GM19239 (cell line): ENCODE measurements at regions not wholly inside any gene's neighbourhood (a gene's known extent, or its start where the extent isn't known, plus 50 kb on each side); places are given as distances from the start of the nearest gene placed in this dataset.
"Not testable (repeated sequence)": the region's sequence is repeated elsewhere in the genome, so short reads cannot be mapped to it uniquely, and the experiment has no call there.

ENCODE experiments used
- DNase-seq: peaks from one replicate; pipeline ENCODE4 v3.0.0; 2011; ENCODE audit warnings: low spot score; ENCODE audit not compliant: insufficient read length
- FAIRE-seq: peaks from 2 replicates; lab custom pipeline; 2011; peaks lifted over from hg19 to GRCh38; lab: Jason Lieb, UNC

DNA sequence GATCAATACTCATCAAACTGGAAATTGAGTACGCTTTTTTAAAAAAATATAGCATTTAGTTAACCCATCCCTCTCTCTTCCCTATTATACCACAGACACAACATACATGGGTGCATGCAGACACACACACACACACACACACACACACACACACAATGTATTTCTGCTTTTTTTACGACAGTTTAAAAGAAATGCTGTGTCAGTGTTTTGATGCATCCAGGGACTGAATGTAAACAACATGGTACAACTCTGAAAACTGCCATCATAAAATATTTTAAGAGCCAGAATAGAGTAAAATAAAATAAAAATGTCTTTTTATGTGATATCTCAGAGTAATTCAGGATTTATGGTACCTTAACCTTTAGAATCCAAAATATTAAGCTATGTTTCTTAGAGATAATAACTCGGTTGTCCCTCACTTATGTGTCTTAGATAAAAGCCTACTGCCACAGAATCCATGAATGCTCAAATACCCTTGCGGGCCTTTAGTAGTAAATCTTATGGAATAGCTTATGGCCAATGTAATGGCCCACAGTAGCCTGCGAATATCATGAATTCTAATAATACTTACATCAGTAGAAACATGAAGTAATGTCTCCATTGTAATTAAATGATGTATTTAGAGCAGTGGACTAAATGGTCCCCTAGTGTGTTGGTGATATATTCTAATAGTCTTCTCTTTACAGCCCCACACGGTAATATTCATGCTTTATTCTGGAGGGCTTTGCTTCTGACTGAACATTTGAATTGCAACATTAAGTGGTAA lies 251.6 kb upstream of the FIGN start:
- DNase-seq (no peak), FAIRE-seq (no peak)

DNA sequence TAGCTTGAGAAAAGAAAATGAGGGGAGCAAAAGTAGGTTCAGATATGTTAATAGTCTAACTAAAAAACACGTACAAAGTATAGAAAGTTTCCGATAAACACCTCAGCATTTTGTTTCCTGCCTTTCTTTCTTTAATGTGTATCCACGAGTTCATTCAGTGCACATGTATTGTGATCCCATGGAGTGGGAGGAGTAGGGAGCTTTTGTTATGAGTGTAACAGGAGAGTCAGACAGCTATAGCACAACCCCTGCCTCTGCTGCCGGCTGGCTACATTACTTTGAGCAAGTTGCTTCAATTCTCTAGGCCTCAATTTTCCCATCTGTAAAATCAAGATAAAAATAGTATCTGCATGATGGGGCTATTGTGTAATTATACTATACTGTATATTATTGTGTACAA lies 249.2 kb upstream of the FIGN start:
- FAIRE-seq (no peak), DNase-seq (no peak)

- DNase-seq = no peak
- FAIRE-seq = no peak
Observed at GRCh38 chr2:163983911-163984310, 248.1 kb upstream of the FIGN start.

DNA sequence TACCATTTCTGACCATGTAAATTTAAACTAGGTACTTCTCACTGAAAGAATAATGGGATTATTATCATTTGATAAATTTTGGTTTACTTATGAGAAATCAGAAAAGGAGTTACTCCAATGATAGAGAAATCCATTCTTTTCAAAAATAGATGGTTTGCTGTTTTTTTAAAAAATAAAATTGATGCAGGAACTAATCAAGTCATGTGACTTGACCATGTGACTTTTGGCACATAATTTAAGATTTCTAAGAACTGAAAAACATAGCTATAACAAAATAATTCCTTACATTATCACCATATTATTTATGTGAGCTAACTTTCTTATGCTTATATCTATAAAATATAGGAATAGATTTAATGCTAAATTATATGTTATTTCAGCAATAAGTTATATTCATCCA lies 247.1 kb upstream of the FIGN start:
- FAIRE-seq = no peak
- no peak for DNase-seq

GRCh38 chr2:163974766-163975165 lies 239.0 kb upstream of the FIGN start:
- FAIRE-seq (peak; percentile 11), DNase-seq (no peak)

DNA sequence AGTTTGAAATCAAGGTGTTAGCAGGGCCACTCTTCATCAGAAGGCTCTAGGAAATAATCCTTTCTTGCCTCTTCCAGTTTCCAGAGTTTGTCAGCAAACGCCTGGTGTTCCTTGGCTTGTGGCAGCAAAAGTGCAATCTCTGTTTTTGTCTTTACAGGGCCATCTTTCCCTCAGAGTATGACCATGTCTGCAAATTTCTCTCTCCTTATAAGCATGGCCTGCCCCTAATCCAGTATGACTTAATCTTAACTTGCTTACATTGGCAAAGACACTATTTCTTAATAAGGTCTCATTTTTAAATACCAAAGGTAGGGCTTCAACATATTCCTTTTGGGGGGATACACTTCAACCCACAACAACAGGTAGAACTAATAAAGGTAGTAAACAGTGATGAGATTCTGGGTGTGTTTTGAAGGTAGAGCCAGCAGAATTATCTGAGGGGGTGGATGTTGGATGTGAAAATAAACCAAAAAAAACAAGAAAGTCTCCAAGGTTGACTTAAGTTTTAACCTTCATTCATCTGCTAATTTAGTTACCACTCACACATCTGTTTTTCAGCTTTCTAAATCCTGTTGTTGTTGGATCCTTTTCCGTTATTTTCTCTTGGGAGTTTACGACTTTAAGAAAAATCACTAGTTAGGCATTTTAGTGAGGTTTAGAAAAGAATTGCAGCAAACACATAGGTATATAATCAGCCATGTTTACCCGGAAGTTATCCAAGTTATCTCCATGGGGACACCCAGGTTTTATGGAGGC lies 234.4 kb upstream of the FIGN start:
- FAIRE-seq (no peak), DNase-seq (no peak)

GRCh38 chr2:163964278-163964677 lies 228.5 kb upstream of the FIGN start:
- DNase-seq, FAIRE-seq: not testable (repeated sequence)

DNA sequence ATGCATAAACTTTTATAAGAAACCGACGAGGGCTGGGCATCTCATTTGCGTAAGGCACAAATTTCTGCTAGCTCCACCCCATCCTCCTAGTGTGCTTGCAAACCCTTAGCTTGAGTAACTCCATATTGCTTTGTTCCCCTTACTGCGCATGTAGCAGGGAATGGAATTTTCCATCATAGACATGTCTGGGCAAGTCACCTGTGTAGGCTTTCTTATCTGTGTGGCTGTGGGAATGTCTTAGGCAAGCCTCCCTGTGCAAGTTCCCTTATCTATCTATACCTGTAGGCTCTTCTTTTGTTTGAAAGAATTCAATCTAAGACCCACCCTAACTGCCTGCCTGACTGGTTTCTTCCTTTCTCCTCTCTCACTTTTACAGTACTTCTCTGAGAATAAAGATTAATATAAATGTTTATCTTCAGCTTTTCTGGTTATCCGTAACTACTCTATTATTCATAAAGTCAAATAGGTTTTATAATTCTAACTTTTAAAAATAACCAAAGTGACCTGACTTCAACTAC lies 217.6 kb upstream of the FIGN start:
- FAIRE-seq (no peak), DNase-seq (no peak)

GRCh38 chr2:163951312-163951711 lies 215.5 kb upstream of the FIGN start:
- DNase-seq (no peak), FAIRE-seq (no peak)

GRCh38 chr2:163949693-163950092 lies 213.9 kb upstream of the FIGN start:
- DNase-seq = no peak
- FAIRE-seq = no peak

GRCh38 chr2:163944347-163944737 lies 208.5 kb upstream of the FIGN start:
- DNase-seq (no peak), FAIRE-seq (no peak)

DNA sequence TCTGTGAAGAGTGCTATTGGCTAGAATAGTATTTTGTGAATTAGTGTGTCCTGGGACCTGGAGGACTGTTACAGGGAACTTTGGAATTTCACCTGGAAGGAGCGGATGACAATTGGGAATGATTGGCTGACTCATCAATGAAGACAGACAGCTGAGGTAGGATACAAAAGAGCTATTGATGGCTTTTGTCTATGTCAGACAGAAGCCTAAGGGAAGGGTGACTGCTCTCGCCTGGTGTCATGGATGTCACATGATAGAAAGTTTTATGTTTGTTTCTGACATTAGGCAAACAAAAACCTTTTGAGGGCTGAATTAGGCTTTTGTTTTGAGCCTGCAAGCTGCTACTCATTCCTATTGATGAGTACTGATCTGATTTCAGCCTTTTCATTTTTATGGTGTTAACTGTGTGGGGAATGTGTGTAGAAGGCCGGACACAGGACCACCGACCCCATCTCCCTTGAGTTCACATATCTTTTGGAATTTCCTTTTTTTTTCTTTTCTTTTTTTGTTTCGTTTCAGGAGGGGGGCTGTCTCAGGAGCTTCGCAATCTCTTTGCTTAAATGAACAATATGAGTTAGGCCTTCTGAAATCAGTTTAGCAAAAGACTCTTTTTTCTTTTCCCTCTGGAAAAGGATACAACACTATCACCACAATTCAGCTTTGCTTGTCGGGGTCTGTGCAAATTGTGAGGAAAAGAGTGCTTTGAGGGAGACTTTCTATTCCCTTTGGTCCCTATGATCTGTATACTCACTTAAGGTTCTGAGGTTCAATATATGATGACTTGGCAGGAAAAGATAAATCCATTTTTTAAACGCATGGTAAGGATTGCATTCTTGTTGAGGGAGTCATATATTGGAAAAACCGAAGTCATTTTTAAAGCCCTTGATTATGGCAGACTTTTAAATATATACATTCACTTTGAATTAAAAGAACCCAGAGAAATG lies 207.9 kb upstream of the FIGN start:
- FAIRE-seq (no peak), DNase-seq (no peak)

GRCh38 chr2:163934131-163934530 lies 198.3 kb upstream of the FIGN start:
- no peak for DNase-seq
- no peak for FAIRE-seq

- FAIRE-seq (no peak), DNase-seq (no peak)
Observed at GRCh38 chr2:163919717-163920116, 183.9 kb upstream of the FIGN start.

GRCh38 chr2:163914486-163914885 lies 178.7 kb upstream of the FIGN start:
- FAIRE-seq, DNase-seq: not testable (repeated sequence)

DNA sequence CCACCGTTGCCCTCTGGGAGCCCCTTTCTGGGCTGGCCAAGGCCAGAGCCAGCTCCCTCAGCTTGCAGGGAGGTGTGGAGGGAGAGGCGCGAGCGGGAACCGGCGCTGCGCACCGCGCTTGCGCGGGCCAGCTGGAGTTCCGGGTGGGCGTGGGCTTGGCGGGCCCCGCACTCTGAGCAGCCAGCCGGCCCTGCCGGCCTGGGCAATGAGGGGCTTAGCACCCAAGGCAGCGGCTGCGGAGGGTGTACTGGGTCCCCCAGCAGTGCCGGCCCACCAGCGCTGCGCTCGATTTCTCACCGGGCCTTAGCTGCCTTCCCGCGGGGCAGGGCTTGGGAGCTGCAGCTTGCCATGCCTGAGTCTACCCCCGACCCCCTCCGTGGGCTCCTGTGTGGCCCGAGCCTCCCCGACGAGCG lies 177.7 kb upstream of the FIGN start:
- not testable (repeated sequence) for FAIRE-seq, DNase-seq

DNA sequence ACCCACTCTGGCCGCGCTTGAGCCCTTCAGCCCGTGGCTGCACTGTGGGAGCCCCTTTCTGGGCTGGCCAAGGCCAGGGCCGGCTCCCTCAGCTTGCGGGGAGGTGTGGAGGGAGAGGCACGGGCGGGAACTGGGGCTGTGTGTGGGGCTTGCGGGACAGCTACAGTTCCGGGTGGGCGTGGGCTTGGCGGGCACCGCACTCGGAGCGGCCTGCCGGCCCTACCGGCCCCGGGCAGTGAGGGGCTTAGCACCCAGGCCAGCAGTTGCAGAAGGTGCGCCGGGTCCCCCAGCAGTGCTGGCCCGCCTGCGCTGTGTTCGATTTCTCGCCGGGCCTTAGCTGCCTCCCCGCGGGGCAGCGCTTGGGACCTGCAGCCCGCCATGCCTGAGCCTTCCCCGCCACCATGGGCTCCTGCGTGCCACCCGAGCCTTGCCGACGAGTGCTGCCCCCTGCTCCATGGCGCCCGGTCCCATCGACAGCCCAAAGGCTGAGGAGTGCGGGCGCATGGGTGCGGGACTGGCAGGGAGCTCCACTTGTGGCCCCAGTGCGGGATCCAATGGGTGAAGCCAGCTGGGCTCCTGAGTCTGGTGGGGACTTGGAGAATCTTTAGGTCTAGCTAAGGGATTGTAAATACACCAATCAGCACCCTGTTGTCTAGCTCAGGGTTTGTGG lies 173.7 kb upstream of the FIGN start:
- DNase-seq (no peak), FAIRE-seq (no peak)

DNA sequence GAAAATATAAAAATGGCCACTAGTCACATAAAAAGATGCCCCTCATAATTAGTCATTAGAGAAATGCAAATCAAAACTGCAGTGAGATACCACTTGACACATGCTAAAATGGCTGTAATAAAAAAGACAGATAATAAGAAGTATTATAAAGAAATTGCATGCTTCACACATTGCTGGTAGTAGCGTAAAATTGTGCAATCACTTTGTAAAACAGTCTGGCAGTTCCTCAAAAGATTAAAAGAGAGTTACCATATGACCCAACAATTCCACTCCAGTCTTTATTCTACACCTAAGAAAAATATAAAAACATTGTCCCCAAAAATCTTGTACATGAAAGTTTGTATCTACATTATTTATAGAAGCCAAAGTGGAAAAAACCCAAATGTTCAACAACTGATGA lies 170.6 kb upstream of the FIGN start:
- no peak for FAIRE-seq
- DNase-seq = no peak

GRCh38 chr2:163897799-163898198 lies 162.0 kb upstream of the FIGN start:
- DNase-seq (no peak), FAIRE-seq (no peak)

GRCh38 chr2:163893444-163893843 lies 157.6 kb upstream of the FIGN start:
- not testable (repeated sequence) for DNase-seq, FAIRE-seq
